GM12873 (cell line): ENCODE measurements at regions not wholly inside any gene's neighbourhood (a gene's known extent, or its start where the extent isn't known, plus 50 kb on each side); places are given as distances from the start of the nearest gene placed in this dataset.

ENCODE experiments used
- CTCF ChIP-seq: IDR thresholded peaks from 2 replicates; pipeline ENCODE4 v1.5.1; 2012; ENCODE audit warnings: low read depth, mild to moderate bottlenecking, moderate library complexity, low read length, control low read depth; ENCODE audit not compliant: insufficient read depth; ENCODE audit errors: missing control alignments

- TF ChIP-seq CTCF = no peak
These were observed 396.0 kb upstream of the MCTP2 start for GRCh38 chr15:93835344-93835743.

- no peak for TF ChIP-seq CTCF
These were observed 399.7 kb upstream of the MCTP2 start for GRCh38 chr15:93831641-93832040.

GRCh38 chr15:93830221-93831080 is 400.9 kb upstream of the MCTP2 start:
- TF ChIP-seq CTCF = no peak

- TF ChIP-seq CTCF = no peak
These were observed 402.1 kb upstream of the MCTP2 start for GRCh38 chr15:93829115-93829870.

- TF ChIP-seq CTCF = no peak
These were observed 404.6 kb upstream of the MCTP2 start for GRCh38 chr15:93826790-93827189.

GRCh38 chr15:93826293-93826692 is 405.1 kb upstream of the MCTP2 start:
- TF ChIP-seq CTCF = no peak

- no peak for TF ChIP-seq CTCF
These were observed 405.7 kb upstream of the MCTP2 start for GRCh38 chr15:93825682-93826081.
